ENCODE measurements at regions not wholly inside any gene's neighbourhood (a gene's known extent, or its start where the extent isn't known, plus 50 kb on each side); places are given as distances from the start of the nearest gene placed in this dataset.
"Not testable (repeated sequence)": the region's sequence is repeated elsewhere in the genome, so short reads cannot be mapped to it uniquely, and the experiment has no call there.

GRCh38 chr2:154580767-154581166 is 117.7 kb upstream of the KCNJ3 start:
- H3K9ac ChIP-seq (ENCODE audit: low read depth, low read length, poor library complexity, severe bottlenecking) = no peak overlapping the region
- no peaks in the 10 kb centered on the region for H3K9me3 ChIP-seq (ENCODE audit: insufficient read depth, low read depth, low read length)
- no peaks in the 10 kb centered on the region for H4K20me1 ChIP-seq (ENCODE audit: insufficient read depth, low read length, poor library complexity, severe bottlenecking)
- H3K36me3 ChIP-seq (ENCODE audit: insufficient read depth, low read length) = no peaks in the 10 kb centered on the region
- no peak for TF ChIP-seq EZH2phosphoT487 (IDR thresholded peaks at IDR 0.05; ENCODE audit: borderline replicate concordance)
- TF ChIP-seq, protein P1, sequence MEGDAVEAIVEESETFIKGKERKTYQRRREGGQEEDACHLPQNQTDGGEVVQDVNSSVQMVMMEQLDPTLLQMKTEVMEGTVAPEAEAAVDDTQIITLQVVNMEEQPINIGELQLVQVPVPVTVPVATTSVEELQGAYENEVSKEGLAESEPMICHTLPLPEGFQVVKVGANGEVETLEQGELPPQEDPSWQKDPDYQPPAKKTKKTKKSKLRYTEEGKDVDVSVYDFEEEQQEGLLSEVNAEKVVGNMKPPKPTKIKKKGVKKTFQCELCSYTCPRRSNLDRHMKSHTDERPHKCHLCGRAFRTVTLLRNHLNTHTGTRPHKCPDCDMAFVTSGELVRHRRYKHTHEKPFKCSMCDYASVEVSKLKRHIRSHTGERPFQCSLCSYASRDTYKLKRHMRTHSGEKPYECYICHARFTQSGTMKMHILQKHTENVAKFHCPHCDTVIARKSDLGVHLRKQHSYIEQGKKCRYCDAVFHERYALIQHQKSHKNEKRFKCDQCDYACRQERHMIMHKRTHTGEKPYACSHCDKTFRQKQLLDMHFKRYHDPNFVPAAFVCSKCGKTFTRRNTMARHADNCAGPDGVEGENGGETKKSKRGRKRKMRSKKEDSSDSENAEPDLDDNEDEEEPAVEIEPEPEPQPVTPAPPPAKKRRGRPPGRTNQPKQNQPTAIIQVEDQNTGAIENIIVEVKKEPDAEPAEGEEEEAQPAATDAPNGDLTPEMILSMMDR (conservative IDR thresholded peaks at IDR 0.05; ENCODE audit: low read length) = no peak
- H3K4me3 ChIP-seq (ENCODE audit: low read length, poor library complexity, severe bottlenecking) = no peak overlapping the region
- no peak overlapping the region for H3K4me2 ChIP-seq (ENCODE audit: low read depth, low read length, poor library complexity, severe bottlenecking)
- H3K4me1 ChIP-seq (ENCODE audit: insufficient read depth, low read length, poor library complexity, severe bottlenecking) = no peaks in the 10 kb centered on the region
- no peaks in the 10 kb centered on the region for H3F3A ChIP-seq (ENCODE audit: low read depth)
- no peaks in the 10 kb centered on the region for H3K9me2 ChIP-seq (replicated peaks; ENCODE audit: low read depth, low read length)
- H3K79me2 ChIP-seq (ENCODE audit: insufficient read depth, low read length) = no peaks in the 10 kb centered on the region
- H2AFZ ChIP-seq (ENCODE audit: low read length) = no peak overlapping the region
- no peaks in the 10 kb centered on the region for H3K27me3 ChIP-seq (ENCODE audit: insufficient read depth, low read length, poor library complexity, severe bottlenecking)

DNA sequence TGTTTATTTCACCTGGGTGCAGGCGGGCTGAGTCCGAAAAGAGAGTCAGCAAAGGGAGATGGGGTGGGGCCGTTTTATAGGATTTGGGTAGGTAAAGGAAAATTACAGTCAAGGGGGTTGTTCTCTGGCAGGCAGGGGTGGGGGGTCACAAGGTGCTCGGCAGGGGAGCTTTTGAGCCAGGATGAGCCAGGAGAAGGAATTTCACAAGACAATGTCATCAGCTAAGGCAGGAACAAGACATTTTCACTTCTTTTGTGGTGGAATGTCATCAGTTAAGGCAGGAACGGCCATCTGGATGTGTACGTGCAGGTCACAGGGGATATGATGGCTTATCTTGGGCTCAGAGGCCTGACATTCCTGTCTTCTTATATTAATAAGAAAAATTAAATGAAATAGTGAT is 115.8 kb upstream of the KCNJ3 start:
- H3K9me2 ChIP-seq (replicated peaks; ENCODE audit: low read depth, low read length); H3K4me2 ChIP-seq (ENCODE audit: low read depth, low read length, poor library complexity, severe bottlenecking); H3K27me3 ChIP-seq (ENCODE audit: insufficient read depth, low read length, poor library complexity, severe bottlenecking): not testable (repeated sequence)

GRCh38 chr2:154583274-154583673 is 115.2 kb upstream of the KCNJ3 start:
- not testable (repeated sequence) for H4K20me1 ChIP-seq (ENCODE audit: insufficient read depth, low read length, poor library complexity, severe bottlenecking); H2AFZ ChIP-seq (ENCODE audit: low read length); H3K9ac ChIP-seq (ENCODE audit: low read depth, low read length, poor library complexity, severe bottlenecking); H3K4me3 ChIP-seq (ENCODE audit: low read length, poor library complexity, severe bottlenecking); H3K79me2 ChIP-seq (ENCODE audit: insufficient read depth, low read length); H3K36me3 ChIP-seq (ENCODE audit: insufficient read depth, low read length); H3K4me2 ChIP-seq (ENCODE audit: low read depth, low read length, poor library complexity, severe bottlenecking); H3K27me3 ChIP-seq (ENCODE audit: insufficient read depth, low read length, poor library complexity, severe bottlenecking); H3K9me2 ChIP-seq (replicated peaks; ENCODE audit: low read depth, low read length); H3F3A ChIP-seq (ENCODE audit: low read depth); H3K9me3 ChIP-seq (ENCODE audit: insufficient read depth, low read depth, low read length); H3K4me1 ChIP-seq (ENCODE audit: insufficient read depth, low read length, poor library complexity, severe bottlenecking)

More for the DNA sequence above, 115.8 kb upstream of the KCNJ3 start:
- H4K20me1 ChIP-seq (ENCODE audit: insufficient read depth, low read length, poor library complexity, severe bottlenecking); H3F3A ChIP-seq (ENCODE audit: low read depth); H3K79me2 ChIP-seq (ENCODE audit: insufficient read depth, low read length); H3K9ac ChIP-seq (ENCODE audit: low read depth, low read length, poor library complexity, severe bottlenecking); H3K4me1 ChIP-seq (ENCODE audit: insufficient read depth, low read length, poor library complexity, severe bottlenecking); H3K36me3 ChIP-seq (ENCODE audit: insufficient read depth, low read length); H3K9me3 ChIP-seq (ENCODE audit: insufficient read depth, low read depth, low read length); H3K4me3 ChIP-seq (ENCODE audit: low read length, poor library complexity, severe bottlenecking); H2AFZ ChIP-seq (ENCODE audit: low read length): not testable (repeated sequence)

DNA sequence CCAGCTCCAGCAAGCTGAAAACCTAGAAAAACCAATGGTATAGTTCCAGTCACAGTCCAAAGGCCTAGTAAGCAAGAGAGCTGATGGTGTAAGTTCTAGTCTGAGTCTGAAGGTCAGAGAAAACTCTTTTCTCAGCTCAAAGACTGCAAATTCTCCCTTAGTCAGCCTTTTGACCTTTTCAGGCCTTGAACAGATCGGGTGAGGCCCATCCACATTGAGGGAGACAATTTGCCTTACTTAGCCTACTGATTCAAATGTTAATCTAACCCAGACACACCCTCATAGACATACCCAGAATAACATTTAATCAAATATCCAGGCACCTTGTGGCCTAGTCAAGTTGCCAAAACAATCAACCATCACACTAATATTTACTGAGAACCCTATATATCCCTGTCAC is 110.8 kb upstream of the KCNJ3 start:
- Histone ChIP-seq H3K9me2 (replicated peaks; ENCODE audit: low read depth, low read length) (no peaks in the 10 kb centered on the region), H3K4me2 (ENCODE audit: low read depth, low read length, poor library complexity, severe bottlenecking) (no peak overlapping the region), H2AFZ (ENCODE audit: low read length) (no peak overlapping the region), H3K9ac (ENCODE audit: low read depth, low read length, poor library complexity, severe bottlenecking) (no peak overlapping the region), H3K79me2 (ENCODE audit: insufficient read depth, low read length) (no peaks in the 10 kb centered on the region), H3K36me3 (ENCODE audit: insufficient read depth, low read length) (no peaks in the 10 kb centered on the region), H3K9me3 (ENCODE audit: insufficient read depth, low read depth, low read length) (no peaks in the 10 kb centered on the region), H3F3A (ENCODE audit: low read depth) (no peaks in the 10 kb centered on the region), H3K4me3 (ENCODE audit: low read length, poor library complexity, severe bottlenecking) (no peak overlapping the region), H3K4me1 (ENCODE audit: insufficient read depth, low read length, poor library complexity, severe bottlenecking) (no peaks in the 10 kb centered on the region), H3K27me3 (ENCODE audit: insufficient read depth, low read length, poor library complexity, severe bottlenecking) (no peaks in the 10 kb centered on the region), H4K20me1 (ENCODE audit: insufficient read depth, low read length, poor library complexity, severe bottlenecking) (no peaks in the 10 kb centered on the region)
- TF ChIP-seq, protein P1 (conservative IDR thresholded peaks at IDR 0.05; ENCODE audit: low read length) = no peak
- no peak for TF ChIP-seq EZH2phosphoT487 (IDR thresholded peaks at IDR 0.05; ENCODE audit: borderline replicate concordance)

Measured in Loucy (cell line).